ENCODE measurements at regions not wholly inside any gene's neighbourhood (a gene's known extent, or its start where the extent isn't known, plus 50 kb on each side); places are given as distances from the start of the nearest gene placed in this dataset.

- TF ChIP-seq CTCF (IDR thresholded peaks at IDR 0.05) (no peak), POLR2A (IDR thresholded peaks at IDR 0.05) (no peak)
These were observed 163.3 kb upstream of the RASGEF1B start for GRCh38 chr4:81634766-81635549.
